ENCODE measurements at regions not wholly inside any gene's neighbourhood (a gene's known extent, or its start where the extent isn't known, plus 50 kb on each side); places are given as distances from the start of the nearest gene placed in this dataset.
"Not testable (repeated sequence)": the region's sequence is repeated elsewhere in the genome, so short reads cannot be mapped to it uniquely, and the experiment has no call there.

DNA sequence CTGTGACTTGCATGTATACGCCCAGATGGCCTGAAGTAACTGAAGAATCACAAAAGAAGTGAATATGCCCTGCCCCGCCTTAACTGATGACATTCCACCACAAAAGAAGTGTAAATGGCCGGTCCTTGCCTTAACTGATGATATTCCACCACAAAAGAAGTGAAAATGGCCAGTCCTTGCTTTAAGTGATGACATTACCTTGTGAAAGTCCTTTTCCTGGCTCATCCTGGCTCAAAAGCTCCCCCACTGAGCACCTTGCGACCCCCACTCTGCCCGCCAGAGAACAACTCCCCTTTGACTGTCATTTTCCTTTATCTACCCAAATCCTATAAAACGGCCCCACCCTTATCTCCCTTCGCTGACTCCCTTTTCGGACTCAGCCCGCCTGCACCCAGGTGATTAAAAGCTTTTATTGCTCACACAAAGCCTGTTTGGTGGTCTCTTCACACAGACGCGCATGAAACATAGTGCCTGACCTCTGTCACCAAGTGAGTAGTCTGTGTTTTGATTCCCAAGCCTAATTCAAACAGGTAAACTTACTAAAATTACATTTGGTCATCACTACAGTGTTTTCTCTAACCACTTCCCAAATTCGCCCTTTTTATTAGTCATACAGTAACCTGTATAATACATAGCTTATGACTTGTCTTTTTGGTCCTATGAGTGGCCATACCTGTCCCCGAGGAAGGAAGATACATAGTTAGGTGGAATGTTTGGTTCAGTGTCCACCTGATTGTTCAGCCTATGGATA, 140.7 kb upstream of the PROK2 start:
- DNase-seq: not testable (repeated sequence)

DNA sequence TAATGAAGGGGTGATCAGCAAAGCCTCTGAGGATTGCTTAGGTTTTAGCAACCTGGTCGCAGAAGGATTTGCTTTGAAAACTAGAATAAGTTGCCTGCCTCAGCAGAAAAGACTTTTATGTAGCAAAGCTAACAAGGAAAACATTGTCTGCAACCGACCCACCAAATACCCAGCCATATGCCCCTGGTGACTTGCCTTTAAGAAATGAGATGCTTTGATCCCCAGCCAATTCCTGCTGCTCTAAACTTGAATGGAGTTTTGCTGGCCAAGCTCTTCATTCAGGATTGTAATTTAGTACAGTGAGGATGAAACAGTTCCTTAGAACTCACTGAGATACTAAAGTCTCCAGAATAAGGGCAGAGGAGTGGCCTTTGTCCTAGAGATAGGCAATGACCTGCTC, 139.8 kb upstream of the PROK2 start:
- DNase-seq: no peak

DNA sequence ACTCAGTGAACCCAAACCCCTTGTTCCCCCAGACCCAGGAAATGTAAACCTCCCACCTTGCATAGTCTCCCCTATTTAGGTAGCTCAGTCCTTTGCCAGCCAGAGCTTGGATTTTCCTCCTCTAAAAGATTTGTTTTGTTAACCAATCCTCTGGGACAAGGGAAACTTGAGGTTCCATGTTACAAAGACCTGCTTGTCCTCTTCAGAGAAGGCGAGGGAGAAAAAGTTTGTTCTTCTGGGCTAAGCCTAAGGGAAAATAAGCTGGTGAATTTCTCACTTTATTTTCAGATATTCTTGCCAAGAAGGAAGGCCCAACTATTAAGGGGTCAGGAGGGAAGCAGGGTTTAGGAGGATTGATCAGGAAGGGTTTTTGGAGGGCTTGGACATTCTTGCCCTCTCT, 136.1 kb upstream of the PROK2 start:
- DNase-seq: no peak

GRCh38 chr3:71919572-71919971, 134.6 kb upstream of the PROK2 start:
- no peak for DNase-seq

DNA sequence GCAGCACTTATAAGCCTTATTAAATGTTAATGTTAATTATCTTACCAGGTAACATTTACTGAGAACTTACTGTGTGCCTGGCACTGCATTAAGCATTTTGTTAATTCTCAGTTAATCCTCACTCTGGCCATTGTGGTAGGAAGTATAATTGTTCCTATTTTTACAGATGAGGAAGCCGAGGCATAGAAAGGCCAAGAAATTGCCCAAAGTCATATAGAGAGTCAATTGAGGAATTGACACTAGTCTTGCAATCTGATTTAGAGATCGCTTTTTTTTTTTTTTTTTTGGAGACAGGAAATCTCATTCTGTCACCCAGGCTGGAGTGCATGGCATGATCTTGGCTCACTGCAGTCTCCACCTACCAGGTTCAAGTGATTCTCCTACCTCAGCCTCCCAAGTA, 132.6 kb upstream of the PROK2 start:
- no peak for DNase-seq

DNA sequence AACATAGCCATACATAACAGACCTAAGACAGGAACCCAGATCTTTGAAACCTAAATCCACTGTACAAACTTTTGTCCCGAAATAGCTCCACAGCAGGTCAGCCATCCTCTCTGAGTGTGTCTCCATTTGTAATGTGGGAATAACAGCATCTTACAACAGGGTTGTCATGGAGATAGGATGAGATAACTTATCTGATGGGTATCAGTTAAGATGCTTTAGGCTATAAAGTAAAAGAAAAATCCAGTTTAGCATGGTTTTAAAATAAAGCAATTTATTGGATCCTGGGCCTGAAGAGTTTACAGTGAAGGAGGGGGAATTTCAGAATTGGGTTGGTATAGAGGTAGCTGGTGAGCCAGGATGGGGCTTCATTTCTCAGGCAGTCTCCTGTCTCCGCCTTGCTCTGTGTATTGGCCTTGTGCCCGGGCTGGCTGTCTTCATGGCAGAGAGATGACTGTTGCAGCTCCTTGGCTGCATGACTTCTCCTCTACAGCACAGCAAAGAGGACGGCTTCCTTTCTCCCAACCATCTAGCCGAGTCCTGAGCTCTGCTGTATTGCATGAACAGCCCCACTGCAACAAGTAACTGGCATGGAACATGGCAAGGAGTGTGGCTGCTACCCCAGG, 131.9 kb upstream of the PROK2 start:
- no peak for DNase-seq

DNA sequence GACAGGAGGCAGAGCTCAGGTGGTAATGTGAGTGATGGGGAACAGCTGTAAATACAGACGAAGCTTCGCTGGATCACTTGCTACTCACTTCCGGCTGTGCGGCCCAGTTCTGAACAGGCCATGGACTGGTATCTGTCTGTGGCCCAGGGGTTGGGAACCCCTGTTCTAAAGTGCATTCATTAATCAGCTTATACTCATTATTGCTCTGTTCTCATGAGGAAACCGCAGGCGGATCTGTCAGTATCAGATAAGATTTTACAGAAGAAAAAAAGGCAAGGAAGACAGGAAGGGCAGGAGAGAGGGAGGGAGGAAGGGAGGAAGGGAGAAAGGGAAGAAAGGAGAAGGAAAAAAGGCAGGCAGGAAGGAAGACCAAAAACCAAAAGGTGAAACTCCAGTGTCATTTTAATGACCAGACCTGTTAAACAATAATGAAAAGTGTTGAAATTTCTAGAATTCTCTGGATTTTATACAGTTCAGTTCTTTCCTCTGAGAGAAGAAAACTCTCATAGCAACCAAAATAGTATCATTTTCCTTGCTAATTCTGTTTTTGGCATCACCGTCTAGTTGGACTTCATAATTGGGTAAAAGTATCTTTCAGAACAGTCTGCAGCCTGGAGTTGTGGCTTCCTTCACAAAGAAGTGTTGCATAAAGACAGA, 128.0 kb upstream of the PROK2 start:
- DNase-seq: no peak

GRCh38 chr3:71910108-71910507, 125.2 kb upstream of the PROK2 start:
- no peak for DNase-seq

GRCh38 chr3:71907996-71908395, 123.0 kb upstream of the PROK2 start:
- DNase-seq: no peak

- no peak for DNase-seq
These were observed 122.0 kb upstream of the PROK2 start for GRCh38 chr3:71906976-71907375.

- no peak for DNase-seq
These were observed 120.5 kb upstream of the PROK2 start for GRCh38 chr3:71905426-71905825.

GRCh38 chr3:71903936-71904335, 119.0 kb upstream of the PROK2 start:
- DNase-seq: no peak

GRCh38 chr3:71903112-71903495, 118.2 kb upstream of the PROK2 start:
- no peak for DNase-seq

DNA sequence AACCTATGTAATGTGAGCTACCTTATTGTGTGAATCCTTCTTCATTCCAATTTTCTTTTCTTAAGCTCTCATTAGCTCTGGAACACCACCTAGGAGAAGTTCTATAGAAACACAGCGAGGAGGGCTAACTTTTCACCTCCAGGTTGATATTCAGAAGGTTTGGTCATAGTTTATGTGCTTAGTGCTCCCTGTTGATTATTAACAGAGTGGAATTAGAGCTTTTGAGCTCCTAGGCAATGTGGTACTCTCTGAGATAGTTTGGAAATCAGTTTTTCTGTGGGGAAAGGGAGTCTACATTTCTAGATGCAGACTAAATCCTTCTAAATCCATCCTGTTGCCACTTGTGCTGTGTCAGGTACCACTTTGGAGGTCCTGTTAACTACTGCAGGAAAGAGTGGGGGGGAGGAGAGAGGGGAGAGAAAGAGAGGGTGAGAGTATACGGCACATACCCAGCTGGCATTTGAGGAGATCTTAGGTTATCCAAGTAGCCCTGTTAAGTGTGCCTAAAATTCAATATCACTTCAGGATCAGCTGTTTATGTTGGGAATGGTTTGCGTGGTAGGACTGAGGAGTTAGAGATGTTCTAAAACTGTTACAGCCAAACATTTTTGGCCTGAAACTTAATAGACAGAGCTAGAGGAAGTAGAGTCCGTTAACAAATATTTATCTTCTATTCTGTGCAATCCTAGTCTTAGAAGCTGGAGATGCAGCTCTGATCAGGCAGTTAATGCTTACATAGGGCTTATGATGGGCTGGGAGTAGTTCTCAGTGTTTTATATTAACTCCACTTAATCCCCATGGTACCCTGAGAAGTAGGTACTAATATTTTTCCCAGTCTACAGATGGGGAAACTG, 117.5 kb upstream of the PROK2 start:
- DNase-seq: no peak

- no peak for DNase-seq
These were observed 116.7 kb upstream of the PROK2 start for GRCh38 chr3:71901645-71902044.

GRCh38 chr3:71900057-71900456, 115.1 kb upstream of the PROK2 start:
- DNase-seq: no peak

GRCh38 chr3:71896751-71897150, 111.8 kb upstream of the PROK2 start:
- no peak for DNase-seq

GRCh38 chr3:71893702-71894479, 108.9 kb upstream of the PROK2 start:
- no peak for DNase-seq

- DNase-seq: no peak
These were observed 108.2 kb upstream of the PROK2 start for GRCh38 chr3:71893122-71893521.

GRCh38 chr3:71891483-71891882, 106.5 kb upstream of the PROK2 start:
- DNase-seq: no peak

DNA sequence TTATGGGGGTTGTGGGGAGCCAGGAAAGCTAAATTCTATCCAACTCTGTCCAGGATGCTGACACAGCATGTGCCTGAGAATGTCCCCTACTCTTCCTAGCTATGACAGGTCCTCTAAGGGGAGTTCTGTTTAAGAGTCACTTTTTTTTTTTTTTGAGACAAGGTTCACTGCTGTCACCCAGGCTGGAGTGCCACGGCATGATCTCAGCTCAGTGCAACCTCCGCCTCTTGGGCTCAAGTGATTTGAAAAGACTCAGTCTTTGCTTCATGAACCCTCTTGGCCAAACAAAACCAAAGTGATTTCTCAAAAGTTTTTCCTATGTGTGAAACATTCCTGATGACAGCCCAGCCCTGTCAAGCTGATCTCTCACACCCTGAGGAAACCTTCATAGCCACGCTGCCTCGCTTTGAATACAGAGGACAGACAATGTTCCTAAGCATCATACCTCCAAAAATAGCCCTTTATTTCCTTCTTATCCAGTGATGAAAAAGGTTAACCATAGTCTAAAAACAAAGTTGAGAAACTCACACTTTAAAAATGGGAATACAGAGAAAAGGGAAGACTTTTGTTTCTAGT, 105.5 kb upstream of the PROK2 start:
- DNase-seq: no peak

- DNase-seq: no peak
These were observed 102.3 kb upstream of the PROK2 start for GRCh38 chr3:71887256-71887655.

Data from activated CD4-positive, alpha-beta T cell treated with anti-CD3 and anti-CD28 coated beads, Interleukin-2, amount 50 U/mL, for 1 hour (primary cell).